HepG2 (cell line): ENCODE measurements at regions not wholly inside any gene's neighbourhood (a gene's known extent, or its start where the extent isn't known, plus 50 kb on each side); places are given as distances from the start of the nearest gene placed in this dataset.
A peak's percentile ranks its signal among the peaks of the same experiment; 100 is the strongest.
"Not testable (repeated sequence)": the region's sequence is repeated elsewhere in the genome, so short reads cannot be mapped to it uniquely, and the experiment has no call there.

Experiments used
- ATAC-seq: fragments of 200-7000 bp; cut with Tn5 transposase; 3 replicates; pipeline ENCODE4 v1.9.1; 2020; ENCODE audit warnings: mild to moderate bottlenecking, moderate library complexity
- BruUV-seq: library from RNA; stranded (reverse); fragments of 400-500 nt; replicated peaks from 2 replicates; lab custom pipeline; 2021; lab: Mats Ljungman, UMichigan
- CTCF ChIA-PET: fragments of 300-600 bp; formaldehyde crosslinking; extraction: SDS; loops from one replicate; lab custom pipeline; 2021; ENCODE audit warnings: low total read pairs, inconsistent platforms, low intra/inter-chr PET ratio; lab: Yijun Ruan, JAX
- POLR2A ChIA-PET: fragments of 350-600 bp; sonication (Branson Sonifier 250); formaldehyde crosslinking; loops from one replicate; lab custom pipeline; 2020; ENCODE audit warnings: antibody characterized with exemption, inconsistent platforms; lab: Yijun Ruan, JAX
- DNase-seq: peaks from one replicate; pipeline ENCODE4 v3.0.0-alpha.2; 2015; ENCODE audit warnings: low spot score
- FAIRE-seq: peaks from 3 replicates; lab custom pipeline; 2011; peaks lifted over from hg19 to GRCh38; lab: Jason Lieb, UNC
- H2AFZ ChIP-seq: one replicate; pipeline ENCODE4 v1.6.1; 2011; ENCODE audit warnings: low read length, inconsistent platforms
- H3K27ac ChIP-seq: fragments of 300-600 bp; 3 replicates; pipeline ENCODE4 v1.8.0; 2011; ENCODE audit warnings: mixed run types, mild to moderate bottlenecking, mixed read lengths, low read length, inconsistent platforms; ENCODE audit not compliant: insufficient read depth; ENCODE audit errors: extremely low read length
- H3K27me3 ChIP-seq, 2 experiments: fragments of 200-600 bp in 1 of 2; 2 replicates in 1 of 2; 3 replicates in 1 of 2; pipeline versions ENCODE4 v1.6.0 to v1.8.0; 2011; ENCODE audit warnings: low read length in 2 of 2, mild to moderate bottlenecking in 2 of 2, moderate library complexity in 2 of 2, inconsistent platforms in 1 of 2; ENCODE audit not compliant: insufficient read depth in 2 of 2, control insufficient read depth in 1 of 2
- H3K36me3 ChIP-seq, 2 experiments: fragments of 200-600 bp in 1 of 2; replicated peaks in 1 of 2; 2 replicates in 1 of 2; 3 replicates in 1 of 2; pipeline versions ENCODE4 v1.5.1 to v1.8.0; 2011; ENCODE audit warnings: low read length in 2 of 2, inconsistent platforms in 1 of 2; ENCODE audit not compliant: insufficient read depth in 2 of 2, control insufficient read depth in 1 of 2
- H3K4me1 ChIP-seq: 2 replicates; pipeline ENCODE4 v1.5.1; 2012; ENCODE audit warnings: low read length, inconsistent platforms; ENCODE audit not compliant: insufficient read depth
- H3K4me2 ChIP-seq: 2 replicates; pipeline ENCODE4 v1.6.0; 2011; ENCODE audit warnings: low read depth, low read length, inconsistent platforms
- H3K4me3 ChIP-seq, 3 experiments: fragments of 200-600 bp in 1 of 3; sonication (generic), shearing (Covaris generic) in 1 of 3; replicated peaks in 1 of 3; 2 replicates each; pipeline ENCODE4 v1.5.1; 2011 to 2016; ENCODE audit warnings: low read length in 3 of 3, inconsistent platforms in 2 of 3, low read depth in 2 of 3, mild to moderate bottlenecking in 2 of 3, control low read depth in 1 of 3, mixed read lengths in 1 of 3; ENCODE audit not compliant: insufficient read depth in 1 of 3
- H3K79me2 ChIP-seq: one replicate; pipeline ENCODE4 v1.6.1; 2011; ENCODE audit warnings: low read length, inconsistent platforms; ENCODE audit not compliant: insufficient read depth
- H3K9ac ChIP-seq: 2 replicates; pipeline ENCODE4 v1.6.0; 2011; ENCODE audit warnings: mild to moderate bottlenecking, low read depth, low read length, inconsistent platforms; ENCODE audit not compliant: insufficient read depth
- H3K9me3 ChIP-seq: 2 replicates; pipeline ENCODE4 v1.5.1; 2012; ENCODE audit warnings: mild to moderate bottlenecking, low read length
- H4K20me1 ChIP-seq: 2 replicates; pipeline ENCODE4 v1.6.0; 2011; ENCODE audit warnings: inconsistent platforms, mild to moderate bottlenecking, low read length, moderate library complexity; ENCODE audit not compliant: insufficient read depth
- DMTF1 ChIP-seq: sonication (generic); formaldehyde crosslinking; IDR thresholded peaks from 2 replicates; pipeline ENCODE4 v1.4.0; 2020; ENCODE audit warnings: mild to moderate bottlenecking, missing genetic modification reagents
- FOXA1 ChIP-seq, 2 experiments: fragments of 450-650 bp in 1 of 2; sonication (generic) in 1 of 2; formaldehyde crosslinking in 1 of 2; IDR thresholded peaks; 2 replicates each; pipeline versions ENCODE4 v1.4.0 to v1.6.1; 2016 to 2020; ENCODE audit warnings: missing genetic modification reagents in 1 of 2
- PBX2 ChIP-seq: IDR thresholded peaks from 2 replicates; pipeline ENCODE4 v1.6.1; 2016; ENCODE audit warnings: control low read depth
- PCBP1 ChIP-seq: fragments of 200-400 bp; formaldehyde crosslinking; IDR thresholded peaks from 2 replicates; pipeline ENCODE4 v1.6.1; 2017; ENCODE audit warnings: mild to moderate bottlenecking, low read depth, low read length, borderline replicate concordance
- RARA ChIP-seq: IDR thresholded peaks from 2 replicates; pipeline ENCODE4 v1.6.1; 2016; ENCODE audit warnings: missing genetic modification reagents, missing compliant biosample characterization
- SIX1 ChIP-seq: sonication (generic); formaldehyde crosslinking; IDR thresholded peaks from 2 replicates; pipeline ENCODE4 v1.4.0; 2020; ENCODE audit warnings: missing genetic modification reagents, borderline replicate concordance
- SP1 ChIP-seq, 2 experiments: fragments of 450-650 bp in 1 of 2; sonication (generic) in 1 of 2; formaldehyde crosslinking in 1 of 2; IDR thresholded peaks; 2 replicates each; pipeline versions ENCODE4 v1.4.0 to v1.6.1; 2016 to 2020; ENCODE audit warnings: missing genetic modification reagents in 1 of 2
- TFDP1 ChIP-seq: IDR thresholded peaks from 2 replicates; pipeline ENCODE4 v1.6.1; 2016; ENCODE audit warnings: missing compliant biosample characterization, missing genetic modification reagents, borderline replicate concordance
- ZNF781 ChIP-seq: sonication (generic); formaldehyde crosslinking; IDR thresholded peaks from 2 replicates; pipeline ENCODE4 v1.5.1; 2020; ENCODE audit warnings: borderline replicate concordance, mild to moderate bottlenecking, missing genetic modification reagents; ENCODE audit errors: not compliant biosample characterization
- WGBS: methylation state at CpG from one replicate; pipeline ENCODE4 v1.1.6; 2017; ENCODE audit warnings: low lambda C conversion rate; 5-methylcytosine and 5-hydroxymethylcytosine counted together
- in situ Hi-C: cut with HindIII; loops from 2 replicates; pipeline ENCODE4 v1.10.0; 2017; ENCODE audit warnings: low pct_unique_long_range_greater_than_20kb; ENCODE audit not compliant: extremely low pct_ligation_motif_present
- intact Hi-C: fragments of 100-400 bp; cut with micrococcal nuclease; formaldehyde crosslinking; loops from one replicate; pipeline ENCODE4 v1.10.0; 2022; ENCODE audit not compliant: unreplicated experiment

GRCh38 chr5:152026328-152027024, 101.8 kb upstream of the GLRA1 start:
- CTCF ChIA-PET, H3K27ac ChIP-seq, H3K4me3 ChIP-seq, H2AFZ ChIP-seq, FAIRE-seq, H3K27me3 ChIP-seq, H3K36me3 ChIP-seq, POLR2A ChIA-PET, H3K79me2 ChIP-seq, H3K9ac ChIP-seq, H4K20me1 ChIP-seq, DNase-seq, BruUV-seq, H3K9me3 ChIP-seq, H3K4me1 ChIP-seq, in situ Hi-C loops, ATAC-seq, intact Hi-C loops: not testable (repeated sequence)
- H3K4me2 ChIP-seq = peak overlapping the region; percentile 13; the same call in 1 of the 2 replicates
- WGBS = 0% methylated on average over 1 of the region's 9 CpGs

GRCh38 chr5:152016421-152016820, 91.8 kb upstream of the GLRA1 start:
- H3K27me3 ChIP-seq = no peaks in the 10 kb centered on the region
- H3K4me2 ChIP-seq = no peak overlapping the region
- POLR2A ChIA-PET = no interaction called here
- H3K9ac ChIP-seq = no peak overlapping the region
- FAIRE-seq (no peak), DNase-seq (no peak), ATAC-seq (no peak)
- no peak overlapping the region for H2AFZ ChIP-seq
- no peaks in the 10 kb centered on the region for H3K36me3 ChIP-seq
- CTCF ChIA-PET = no interaction called here
- H3K9me3 ChIP-seq = no peaks in the 10 kb centered on the region
- H3K4me1 ChIP-seq = no peaks in the 10 kb centered on the region
- BruUV-seq = no TSS peak
- in situ Hi-C loops (no loop called here), intact Hi-C loops (no loop called here)
- H4K20me1 ChIP-seq = no peaks in the 10 kb centered on the region
- H3K79me2 ChIP-seq = no peaks in the 10 kb centered on the region
- WGBS = 38% methylated on average over 1 of the region's 1 CpG
- no peak overlapping the region for H3K27ac ChIP-seq
- H3K4me3 ChIP-seq = no peak overlapping the region
- TF ChIP-seq DMTF1 (no peak), TFDP1 (CRISPR knock-in tag) (no peak), SP1 (IDR thresholded peaks at IDR 0.05) (no peak), SP1 (CRISPR knock-in tag; IDR thresholded peaks at IDR 0.05) (no peak), SIX1 (CRISPR knock-in tag) (no peak), ZNF781 (no peak), PCBP1 (no peak), PBX2 (CRISPR knock-in tag) (no peak), RARA (CRISPR knock-in tag) (no peak), FOXA1 (IDR thresholded peaks at IDR 0.05) (no peak), FOXA1 (CRISPR knock-in tag; IDR thresholded peaks at IDR 0.05) (no peak)
